Upper lobe of left lung (tissue), 4 donors: ENCODE measurements at regions not wholly inside any gene's neighbourhood (a gene's known extent, or its start where the extent isn't known, plus 50 kb on each side); places are given as distances from the start of the nearest gene placed in this dataset.

Experiments
- EP300 ChIP-seq, 4 donors: sonication (generic); formaldehyde crosslinking; IDR thresholded peaks; one replicate each; pipeline ENCODE4 v1.5.1; 2017; ENCODE audit warnings: antibody characterized with exemption in 4 of 4, control low read depth in 2 of 4
- POLR2A ChIP-seq, 4 donors: fragments of 450-650 bp; IDR thresholded peaks; one replicate each; pipeline ENCODE4 v1.5.1; 2016 to 2017; ENCODE audit warnings: antibody characterized with exemption in 4 of 4, mild to moderate bottlenecking in 2 of 4
- TF ChIP-seq, protein P1 (sequence below), 6 experiments: fragments of 450-650 bp in 4 of 6; fragments of 200-600 bp in 2 of 6; sonication (generic) in 2 of 6; IDR thresholded peaks; one replicate each; pipeline ENCODE4 v1.5.1; 2016 to 2019; ENCODE audit warnings: antibody characterized with exemption in 6 of 6

DNA sequence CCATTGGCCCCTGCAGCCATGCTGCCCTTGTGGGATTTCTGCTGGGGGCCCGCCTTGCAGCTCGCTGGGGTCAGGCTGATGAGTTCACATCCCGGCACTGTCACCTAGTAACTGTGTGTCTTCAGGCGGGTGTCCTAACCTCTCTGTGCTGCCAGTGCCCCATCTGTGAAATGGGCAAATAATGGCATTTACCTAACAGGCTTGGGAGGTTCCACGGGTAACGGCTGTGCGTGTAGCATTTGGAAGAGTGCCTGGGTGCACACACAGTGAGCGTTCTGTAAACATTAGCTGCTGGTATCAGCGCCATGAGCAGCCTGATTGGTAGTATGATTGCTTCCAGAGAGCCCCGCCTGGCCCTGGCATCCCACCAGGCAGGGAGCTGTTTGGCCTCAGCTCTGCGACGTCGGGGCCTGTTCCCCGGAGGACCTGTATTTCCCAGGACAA is 167.3 kb upstream of the GSE1 start:
- TF ChIP-seq, protein P1, sequence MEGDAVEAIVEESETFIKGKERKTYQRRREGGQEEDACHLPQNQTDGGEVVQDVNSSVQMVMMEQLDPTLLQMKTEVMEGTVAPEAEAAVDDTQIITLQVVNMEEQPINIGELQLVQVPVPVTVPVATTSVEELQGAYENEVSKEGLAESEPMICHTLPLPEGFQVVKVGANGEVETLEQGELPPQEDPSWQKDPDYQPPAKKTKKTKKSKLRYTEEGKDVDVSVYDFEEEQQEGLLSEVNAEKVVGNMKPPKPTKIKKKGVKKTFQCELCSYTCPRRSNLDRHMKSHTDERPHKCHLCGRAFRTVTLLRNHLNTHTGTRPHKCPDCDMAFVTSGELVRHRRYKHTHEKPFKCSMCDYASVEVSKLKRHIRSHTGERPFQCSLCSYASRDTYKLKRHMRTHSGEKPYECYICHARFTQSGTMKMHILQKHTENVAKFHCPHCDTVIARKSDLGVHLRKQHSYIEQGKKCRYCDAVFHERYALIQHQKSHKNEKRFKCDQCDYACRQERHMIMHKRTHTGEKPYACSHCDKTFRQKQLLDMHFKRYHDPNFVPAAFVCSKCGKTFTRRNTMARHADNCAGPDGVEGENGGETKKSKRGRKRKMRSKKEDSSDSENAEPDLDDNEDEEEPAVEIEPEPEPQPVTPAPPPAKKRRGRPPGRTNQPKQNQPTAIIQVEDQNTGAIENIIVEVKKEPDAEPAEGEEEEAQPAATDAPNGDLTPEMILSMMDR (IDR thresholded peaks at IDR 0.05): no peak
- no peak for TF ChIP-seq POLR2A (IDR thresholded peaks at IDR 0.05)
- TF ChIP-seq EP300 (IDR thresholded peaks at IDR 0.05): no peak
